SH-SY5Y (cell line): ENCODE measurements at regions not wholly inside any gene's neighbourhood (a gene's known extent, or its start where the extent isn't known, plus 50 kb on each side); places are given as distances from the start of the nearest gene placed in this dataset.

ENCODE experiments used
- GATA2 ChIP-seq: IDR thresholded peaks from 2 replicates; pipeline ENCODE4 v1.6.1; 2011; ENCODE audit warnings: mild to moderate bottlenecking, low read depth, low read length
- GATA3 ChIP-seq: IDR thresholded peaks from 2 replicates; pipeline ENCODE4 v1.6.1; 2011; ENCODE audit warnings: low read depth, mild to moderate bottlenecking, low read length, moderate library complexity

DNA sequence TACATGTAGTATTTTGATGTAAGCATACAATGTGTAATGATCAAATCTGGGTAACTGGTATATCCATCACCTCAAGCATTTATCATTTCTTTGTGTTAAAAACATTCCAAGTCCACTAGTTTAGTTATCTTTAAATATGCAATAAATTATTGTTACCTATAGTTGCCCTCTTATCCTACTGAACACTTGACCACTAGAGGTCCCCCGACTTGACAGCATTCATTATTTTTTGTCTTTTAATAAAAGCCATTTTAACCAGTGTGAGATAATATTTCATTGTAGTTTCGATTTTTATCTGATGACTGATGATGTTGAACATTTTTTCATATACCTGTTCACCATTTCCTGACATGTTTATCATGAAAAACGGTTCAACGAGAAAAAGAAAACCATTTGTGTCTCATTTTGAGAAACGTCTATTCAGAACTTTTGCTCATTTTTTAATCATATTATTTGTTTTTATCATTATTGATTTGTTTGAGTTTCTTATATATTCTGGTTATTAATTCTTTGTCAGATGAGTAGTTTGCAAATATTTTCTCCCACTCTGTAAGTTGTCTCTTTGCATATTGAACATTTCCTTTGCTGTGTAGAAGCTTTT, 199.0 kb upstream of the CXXC4 start:
- TF ChIP-seq GATA3 (no peak), GATA2 (no peak)
